ENCODE measurements at regions not wholly inside any gene's neighbourhood (a gene's known extent, or its start where the extent isn't known, plus 50 kb on each side); places are given as distances from the start of the nearest gene placed in this dataset.
"Not testable (repeated sequence)": the region's sequence is repeated elsewhere in the genome, so short reads cannot be mapped to it uniquely, and the experiment has no call there.

- no peak for DNase-seq (ENCODE audit: low spot score in 2 of 2)
- no peak for TF ChIP-seq CTCF (IDR thresholded peaks at IDR 0.05)
- WGBS, 2 donors = 75 to 92% methylated on average over 3 of the region's 3 CpGs
- H3K4me3 ChIP-seq (ENCODE audit: low read depth, poor library complexity, severe bottlenecking) = no peak overlapping the region
- intact Hi-C loops (cut with DNase I; ENCODE audit: low total_unique reads) = no loop called here
These were observed 343.4 kb downstream of the ADAMTS20 start for GRCh38 chr12:43208627-43209026.

DNA sequence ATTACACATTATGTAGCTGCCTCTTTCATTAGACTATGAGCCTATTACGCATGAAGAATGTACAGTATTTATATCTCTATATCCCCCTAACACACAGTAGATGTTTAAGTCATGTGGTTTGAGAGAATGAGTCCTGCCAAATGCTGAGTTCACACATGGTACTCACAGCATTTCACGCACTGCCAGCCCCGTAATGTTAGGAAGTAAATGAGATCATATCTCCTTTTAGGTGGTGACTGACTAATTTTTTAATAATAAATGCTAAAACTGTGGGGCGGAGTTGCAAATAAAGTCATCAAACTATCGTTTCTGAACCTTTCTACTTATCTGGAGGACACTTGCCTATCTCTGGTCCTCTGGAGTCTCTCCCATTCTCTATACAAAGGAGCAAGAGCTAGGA is 343.8 kb downstream of the ADAMTS20 start:
- no peak for DNase-seq (ENCODE audit: low spot score in 2 of 2)
- H3K4me3 ChIP-seq (ENCODE audit: low read depth, poor library complexity, severe bottlenecking) = no peak overlapping the region
- TF ChIP-seq POLR2A (IDR thresholded peaks at IDR 0.05) (no peak), CTCF (IDR thresholded peaks at IDR 0.05) (no peak)
- intact Hi-C loops (cut with DNase I; ENCODE audit: low total_unique reads) = no loop called here
- 65 to 74% methylated on average over 5 of the region's 5 CpGs for WGBS, 2 donors

DNA sequence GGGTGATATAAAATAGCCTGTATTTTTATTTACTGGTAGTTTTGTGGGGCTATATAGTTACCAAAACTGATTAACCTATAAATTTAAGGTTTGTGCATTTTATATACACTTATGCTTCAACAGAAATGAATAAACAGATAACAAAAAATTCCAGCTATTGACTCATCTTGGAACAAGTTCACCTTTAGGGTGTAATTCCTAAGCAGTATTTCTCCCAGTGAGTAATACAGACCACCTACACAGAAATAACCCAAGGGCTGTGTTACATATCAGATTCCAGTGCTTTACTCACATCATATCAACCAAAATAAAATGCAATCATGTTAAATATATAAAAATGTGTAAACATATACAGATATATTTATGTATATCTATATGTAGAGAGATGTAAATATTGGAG is 345.6 kb downstream of the ADAMTS20 start:
- DNase-seq (ENCODE audit: low spot score in 2 of 2) = no peak
- no peak overlapping the region for H3K4me3 ChIP-seq (ENCODE audit: low read depth, poor library complexity, severe bottlenecking)
- intact Hi-C loops (cut with DNase I; ENCODE audit: low total_unique reads) = no loop called here
- TF ChIP-seq CTCF (IDR thresholded peaks at IDR 0.05) (no peak), POLR2A (IDR thresholded peaks at IDR 0.05) (no peak)

DNA sequence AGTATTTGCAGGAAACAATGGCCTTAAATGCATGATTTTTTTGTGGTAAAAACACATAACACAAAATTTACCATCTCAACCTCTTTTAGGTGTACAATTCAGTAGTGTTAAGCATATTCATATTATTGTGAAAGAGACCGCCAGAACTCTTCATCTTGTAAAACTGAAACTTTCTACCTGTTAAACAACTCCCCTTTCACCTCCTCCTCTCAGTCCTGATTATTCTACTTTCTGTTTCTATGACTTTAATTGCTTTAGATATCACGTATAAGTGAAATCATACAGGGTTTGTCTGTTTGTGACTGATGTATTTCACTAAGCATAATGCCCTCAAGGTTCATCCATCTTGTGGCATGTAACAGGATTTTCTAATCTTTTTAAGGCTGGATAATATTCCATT is 353.4 kb downstream of the ADAMTS20 start:
- intact Hi-C loops (cut with DNase I; ENCODE audit: low total_unique reads) = no loop called here
- WGBS, 2 donors = 83 to 84% methylated on average over 2 of the region's 2 CpGs
- DNase-seq (ENCODE audit: low spot score in 2 of 2) = no peak
- H3K4me3 ChIP-seq (ENCODE audit: low read depth, poor library complexity, severe bottlenecking) = no peak overlapping the region
- TF ChIP-seq POLR2A (IDR thresholded peaks at IDR 0.05) (no peak), CTCF (IDR thresholded peaks at IDR 0.05) (no peak)

GRCh38 chr12:43196268-43196907 is 355.6 kb downstream of the ADAMTS20 start:
- TF ChIP-seq POLR2A (IDR thresholded peaks at IDR 0.05) (no peak), CTCF (IDR thresholded peaks at IDR 0.05) (no peak)
- WGBS, 2 donors = 55 to 84% methylated on average over 2 of the region's 2 CpGs
- H3K4me3 ChIP-seq (ENCODE audit: low read depth, poor library complexity, severe bottlenecking) = no peak overlapping the region
- DNase-seq (ENCODE audit: low spot score in 2 of 2) = no peak
- intact Hi-C loops (cut with DNase I; ENCODE audit: low total_unique reads) = no loop called here

DNA sequence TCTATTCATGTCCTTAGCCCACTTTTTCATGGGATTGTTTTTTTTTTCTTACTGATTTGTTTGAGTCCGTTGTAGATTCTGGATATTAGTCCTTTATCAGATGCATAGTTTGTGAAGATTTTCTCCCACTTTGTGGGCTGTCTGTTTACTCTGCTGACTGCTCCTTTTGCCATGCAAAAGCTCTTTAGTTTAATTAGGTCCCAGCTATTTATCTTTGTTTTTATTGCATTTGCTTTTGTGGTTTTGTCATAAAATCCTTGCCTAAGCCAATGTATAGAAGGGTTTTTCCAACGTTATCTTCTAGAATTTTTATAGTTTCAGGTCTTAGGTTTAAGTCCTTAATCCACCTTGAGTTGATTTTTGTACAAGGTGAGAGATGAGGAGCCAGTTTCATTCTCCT is 358.9 kb downstream of the ADAMTS20 start:
- DNase-seq (ENCODE audit: low spot score in 2 of 2); intact Hi-C loops (cut with DNase I; ENCODE audit: low total_unique reads); H3K4me3 ChIP-seq (ENCODE audit: low read depth, poor library complexity, severe bottlenecking): not testable (repeated sequence)
- WGBS, 2 donors = 58 to 62% methylated on average over 2 of the region's 2 CpGs

DNA sequence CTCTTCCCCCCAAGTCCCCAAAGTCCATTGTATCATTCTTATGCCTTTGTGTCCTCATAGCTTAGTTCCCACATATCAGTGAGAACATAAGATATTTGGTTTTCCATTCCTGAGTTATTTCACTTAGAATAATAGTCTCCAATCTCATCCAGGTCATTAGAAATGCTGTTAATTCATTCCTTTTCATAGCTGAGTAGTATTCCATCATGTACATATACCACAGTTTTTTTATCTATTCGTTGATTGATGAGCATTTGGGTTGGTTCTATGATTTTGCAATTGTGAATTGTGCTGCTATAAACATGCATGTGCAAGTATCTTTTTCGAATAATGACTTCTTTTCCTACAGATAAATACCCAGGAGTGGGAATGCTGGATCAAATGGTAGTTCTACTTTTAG is 359.6 kb downstream of the ADAMTS20 start:
- 87 to 88% methylated on average over 2 of the region's 2 CpGs for WGBS, 2 donors

More for the DNA sequence above, 359.6 kb downstream of the ADAMTS20 start:
- DNase-seq (ENCODE audit: low spot score in 2 of 2); intact Hi-C loops (cut with DNase I; ENCODE audit: low total_unique reads); H3K4me3 ChIP-seq (ENCODE audit: low read depth, poor library complexity, severe bottlenecking): not testable (repeated sequence)
